ENCODE measurements at regions not wholly inside any gene's neighbourhood (a gene's known extent, or its start where the extent isn't known, plus 50 kb on each side); places are given as distances from the start of the nearest gene placed in this dataset.

- no peak overlapping the region for H2AK5ac ChIP-seq (ENCODE audit: low read length, severe bottlenecking)
- H3K36me3 ChIP-seq (ENCODE audit: control insufficient read depth in 1 of 2, insufficient read depth in 2 of 2, low read depth in 1 of 2, low read length in 2 of 2), result no peaks in the 10 kb centered on the region
- no peak overlapping the region for H2BK5ac ChIP-seq (ENCODE audit: low read depth, low read length, poor library complexity, severe bottlenecking)
- no peak overlapping the region for H4K8ac ChIP-seq (ENCODE audit: low read length)
- H3K9me3 ChIP-seq (ENCODE audit: control insufficient read depth, low read length), result peaks cover 16% of the 10 kb centered on the region
- H3K4me2 ChIP-seq (ENCODE audit: low read length, poor library complexity, severe bottlenecking), result no peak overlapping the region
- H3K27me3 ChIP-seq (ENCODE audit: control insufficient read depth in 1 of 2, insufficient read depth in 1 of 2, low read length in 2 of 2), result no peaks in the 10 kb centered on the region
- H2BK12ac ChIP-seq (ENCODE audit: low read length in 2 of 2), result no peak overlapping the region
- H2BK15ac ChIP-seq (ENCODE audit: low read depth, poor library complexity, severe bottlenecking), result no peak overlapping the region
- no peak overlapping the region for H3K9ac ChIP-seq (ENCODE audit: low read length)
- no peak overlapping the region for H2BK120ac ChIP-seq (ENCODE audit: low read depth, low read length)
- no peaks in the 10 kb centered on the region for H3K79me1 ChIP-seq (replicated peaks; ENCODE audit: low read length, poor library complexity, severe bottlenecking)
- H4K91ac ChIP-seq (ENCODE audit: low read length), result no peak overlapping the region
- H3K27ac ChIP-seq (ENCODE audit: low read length, poor library complexity, severe bottlenecking), result no peak overlapping the region
- WGBS, result no CpG with 5 or more reads among the region's 1 CpG
- no peak overlapping the region for H3K4ac ChIP-seq (ENCODE audit: low read depth in 1 of 2, low read length in 2 of 2)
- H3K4me3 ChIP-seq (ENCODE audit: insufficient read depth in 1 of 2, low read depth in 1 of 2, low read length in 2 of 2), result no peak overlapping the region
- H3K14ac ChIP-seq (ENCODE audit: low read length in 2 of 2), result no peak overlapping the region
- H3K4me1 ChIP-seq (ENCODE audit: control insufficient read depth, insufficient read depth, low read depth, low read length), result no peaks in the 10 kb centered on the region
- no peak overlapping the region for H3K23ac ChIP-seq (ENCODE audit: low read length in 2 of 2)
- DNase-seq, result no peak
- H3K18ac ChIP-seq (ENCODE audit: low read depth in 1 of 2, low read length in 2 of 2), result no peak overlapping the region
- no peak overlapping the region for H2AFZ ChIP-seq (ENCODE audit: low read depth, low read length)
Measured at GRCh38 chr6:101001607-101002006, 120.5 kb upstream of the ASCC3 start.

DNA sequence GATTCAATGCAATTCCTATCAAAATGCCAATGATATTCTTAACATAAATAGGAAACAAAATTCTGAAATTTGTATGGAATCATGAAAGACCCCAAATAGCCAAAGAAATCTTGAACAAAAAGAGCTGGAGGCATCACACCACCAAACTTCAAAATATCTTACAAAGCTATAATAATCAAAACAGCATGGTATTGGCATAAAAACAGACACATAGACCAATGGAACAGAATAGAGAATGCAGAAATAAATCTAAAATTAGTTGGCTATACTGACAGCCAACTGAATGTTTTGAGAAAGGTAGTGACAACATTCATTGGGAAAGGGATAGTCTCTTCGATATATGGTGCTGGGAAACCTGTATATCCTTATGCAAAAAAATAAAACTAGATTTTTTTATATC is 121.9 kb upstream of the ASCC3 start:
- Histone ChIP-seq H3K4me1 (ENCODE audit: control insufficient read depth, insufficient read depth, low read depth, low read length) (no peaks in the 10 kb centered on the region), H3K27ac (ENCODE audit: low read length, poor library complexity, severe bottlenecking) (no peak overlapping the region), H3K79me1 (replicated peaks; ENCODE audit: low read length, poor library complexity, severe bottlenecking) (no peaks in the 10 kb centered on the region), H4K91ac (ENCODE audit: low read length) (no peak overlapping the region), H3K23ac (ENCODE audit: low read length in 2 of 2) (no peak overlapping the region), H2BK12ac (ENCODE audit: low read length in 2 of 2) (no peak overlapping the region), H3K36me3 (ENCODE audit: control insufficient read depth in 1 of 2, insufficient read depth in 2 of 2, low read depth in 1 of 2, low read length in 2 of 2) (no peaks in the 10 kb centered on the region), H3K9ac (ENCODE audit: low read length) (no peak overlapping the region), H4K8ac (ENCODE audit: low read length) (no peak overlapping the region), H2AK5ac (ENCODE audit: low read length, severe bottlenecking) (no peak overlapping the region), H2BK5ac (ENCODE audit: low read depth, low read length, poor library complexity, severe bottlenecking) (no peak overlapping the region), H3K27me3 (ENCODE audit: control insufficient read depth in 1 of 2, insufficient read depth in 1 of 2, low read length in 2 of 2) (no peaks in the 10 kb centered on the region), H2BK15ac (ENCODE audit: low read depth, poor library complexity, severe bottlenecking) (no peak overlapping the region), H3K4ac (ENCODE audit: low read depth in 1 of 2, low read length in 2 of 2) (no peak overlapping the region), H3K14ac (ENCODE audit: low read length in 2 of 2) (no peak overlapping the region), H3K9me3 (ENCODE audit: control insufficient read depth, low read length) (peaks cover 16% of the 10 kb centered on the region), H2AFZ (ENCODE audit: low read depth, low read length) (no peak overlapping the region), H3K4me3 (ENCODE audit: insufficient read depth in 1 of 2, low read depth in 1 of 2, low read length in 2 of 2) (no peak overlapping the region), H3K18ac (ENCODE audit: low read depth in 1 of 2, low read length in 2 of 2) (no peak overlapping the region), H3K4me2 (ENCODE audit: low read length, poor library complexity, severe bottlenecking) (no peak overlapping the region), H2BK120ac (ENCODE audit: low read depth, low read length) (no peak overlapping the region)
- DNase-seq, result no peak
- no CpG with 5 or more reads among the region's 1 CpG for WGBS

DNA sequence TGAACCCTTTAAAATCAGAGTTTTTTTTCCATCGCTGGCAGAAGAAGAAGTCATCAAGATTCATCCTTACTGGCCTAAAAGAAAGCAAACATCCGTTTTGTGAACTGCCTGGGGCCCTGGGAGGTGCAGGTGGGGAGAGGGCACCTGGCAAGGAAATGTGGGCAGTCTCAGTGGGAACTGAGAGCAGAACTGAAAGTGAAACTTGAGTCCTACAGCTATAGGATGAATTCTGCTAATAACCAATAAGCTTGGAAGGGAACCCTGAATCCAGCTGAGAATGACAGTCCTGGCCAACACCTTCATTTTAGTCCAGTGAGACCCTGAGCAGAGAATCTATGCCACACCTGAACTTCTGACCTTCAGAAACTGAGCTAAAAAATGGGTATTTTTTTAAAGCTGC is 130.1 kb upstream of the ASCC3 start:
- Histone ChIP-seq H3K14ac (ENCODE audit: low read length in 2 of 2) (no peak overlapping the region), H2BK5ac (ENCODE audit: low read depth, low read length, poor library complexity, severe bottlenecking) (no peak overlapping the region), H2BK120ac (ENCODE audit: low read depth, low read length) (no peak overlapping the region), H3K4ac (ENCODE audit: low read depth in 1 of 2, low read length in 2 of 2) (no peak overlapping the region), H3K9me3 (ENCODE audit: control insufficient read depth, low read length) (no peaks in the 10 kb centered on the region), H3K4me1 (ENCODE audit: control insufficient read depth, insufficient read depth, low read depth, low read length) (peaks cover 1% of the 10 kb centered on the region), H3K9ac (ENCODE audit: low read length) (no peak overlapping the region), H2AFZ (ENCODE audit: low read depth, low read length) (no peak overlapping the region), H3K36me3 (ENCODE audit: control insufficient read depth in 1 of 2, insufficient read depth in 2 of 2, low read depth in 1 of 2, low read length in 2 of 2) (no peaks in the 10 kb centered on the region), H2AK5ac (ENCODE audit: low read length, severe bottlenecking) (no peak overlapping the region), H3K27ac (ENCODE audit: low read length, poor library complexity, severe bottlenecking) (no peak overlapping the region), H3K18ac (ENCODE audit: low read depth in 1 of 2, low read length in 2 of 2) (no peak overlapping the region), H3K79me1 (replicated peaks; ENCODE audit: low read length, poor library complexity, severe bottlenecking) (no peaks in the 10 kb centered on the region), H3K23ac (ENCODE audit: low read length in 2 of 2) (no peak overlapping the region), H3K4me2 (ENCODE audit: low read length, poor library complexity, severe bottlenecking) (no peak overlapping the region), H2BK12ac (ENCODE audit: low read length in 2 of 2) (no peak overlapping the region), H4K91ac (ENCODE audit: low read length) (no peak overlapping the region), H3K27me3 (ENCODE audit: control insufficient read depth in 1 of 2, insufficient read depth in 1 of 2, low read length in 2 of 2) (no peaks in the 10 kb centered on the region), H2BK15ac (ENCODE audit: low read depth, poor library complexity, severe bottlenecking) (no peak overlapping the region), H3K4me3 (ENCODE audit: insufficient read depth in 1 of 2, low read depth in 1 of 2, low read length in 2 of 2) (no peak overlapping the region), H4K8ac (ENCODE audit: low read length) (no peak overlapping the region)
- 89% methylated on average over 2 of the region's 2 CpGs for WGBS
- peak; percentile 26 for DNase-seq

DNA sequence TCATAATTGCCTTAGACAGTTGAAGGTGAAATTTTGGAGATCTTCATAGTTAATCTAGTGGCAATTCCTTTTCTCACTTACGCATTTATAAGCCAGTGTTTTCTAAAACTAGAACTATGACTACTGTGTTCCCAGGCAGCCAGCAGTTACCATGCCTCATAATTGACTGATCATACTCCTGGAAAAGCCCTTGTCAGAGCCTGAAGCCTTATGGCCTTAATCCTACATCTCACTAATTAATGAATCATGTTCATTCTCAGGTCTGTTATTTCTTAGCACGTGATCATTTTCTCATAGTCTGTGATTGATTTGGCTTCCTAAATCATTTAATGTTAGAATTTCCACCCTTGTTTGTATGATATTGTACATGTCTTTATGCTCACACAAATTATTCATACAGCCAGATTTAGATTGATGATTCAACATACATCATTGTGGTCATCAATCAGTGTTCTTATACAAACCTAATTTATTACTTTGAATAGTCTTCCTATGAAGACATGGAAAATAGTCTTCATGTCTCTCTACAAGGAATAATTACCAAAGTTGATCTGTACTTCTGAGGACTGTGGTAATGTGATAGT is 132.6 kb upstream of the ASCC3 start:
- Histone ChIP-seq H3K9ac (ENCODE audit: low read length) (no peak overlapping the region), H3K4me2 (ENCODE audit: low read length, poor library complexity, severe bottlenecking) (no peak overlapping the region), H2AFZ (ENCODE audit: low read depth, low read length) (no peak overlapping the region), H3K23ac (ENCODE audit: low read length in 2 of 2) (no peak overlapping the region), H3K4me1 (ENCODE audit: control insufficient read depth, insufficient read depth, low read depth, low read length) (peaks cover 1% of the 10 kb centered on the region), H3K9me3 (ENCODE audit: control insufficient read depth, low read length) (peaks cover 4% of the 10 kb centered on the region), H3K14ac (ENCODE audit: low read length in 2 of 2) (no peak overlapping the region), H3K18ac (ENCODE audit: low read depth in 1 of 2, low read length in 2 of 2) (no peak overlapping the region), H2AK5ac (ENCODE audit: low read length, severe bottlenecking) (no peak overlapping the region), H2BK15ac (ENCODE audit: low read depth, poor library complexity, severe bottlenecking) (no peak overlapping the region), H3K79me1 (replicated peaks; ENCODE audit: low read length, poor library complexity, severe bottlenecking) (no peaks in the 10 kb centered on the region), H2BK5ac (ENCODE audit: low read depth, low read length, poor library complexity, severe bottlenecking) (no peak overlapping the region), H4K8ac (ENCODE audit: low read length) (no peak overlapping the region), H2BK120ac (ENCODE audit: low read depth, low read length) (no peak overlapping the region), H4K91ac (ENCODE audit: low read length) (no peak overlapping the region), H3K4ac (ENCODE audit: low read depth in 1 of 2, low read length in 2 of 2) (no peak overlapping the region), H3K27ac (ENCODE audit: low read length, poor library complexity, severe bottlenecking) (no peak overlapping the region), H3K27me3 (ENCODE audit: control insufficient read depth in 1 of 2, insufficient read depth in 1 of 2, low read length in 2 of 2) (no peaks in the 10 kb centered on the region), H3K4me3 (ENCODE audit: insufficient read depth in 1 of 2, low read depth in 1 of 2, low read length in 2 of 2) (no peak overlapping the region), H3K36me3 (ENCODE audit: control insufficient read depth in 1 of 2, insufficient read depth in 2 of 2, low read depth in 1 of 2, low read length in 2 of 2) (no peaks in the 10 kb centered on the region), H2BK12ac (ENCODE audit: low read length in 2 of 2) (no peak overlapping the region)
- DNase-seq, result no peak
- 100% methylated on average over 1 of the region's 2 CpGs for WGBS

Data from mesenchymal stem cell (in vitro differentiated cells and primary cell).